GM23338 (cell line): ENCODE measurements at regions not wholly inside any gene's neighbourhood (a gene's known extent, or its start where the extent isn't known, plus 50 kb on each side); places are given as distances from the start of the nearest gene placed in this dataset.

ENCODE experiments used
- ATAC-seq: fragments of 200-7000 bp; cut with Tn5 transposase; 3 replicates; pipeline ENCODE4 v1.9.1; 2020
- DNase-seq: peaks from one replicate; pipeline ENCODE4 v3.0.0-alpha.2; 2015; ENCODE audit warnings: low spot score
- H2AFZ ChIP-seq: fragments of 200-600 bp; sonication (generic); 2 replicates; pipeline ENCODE4 v1.8.0; 2016; ENCODE audit warnings: antibody characterized with exemption, mild to moderate bottlenecking, moderate library complexity
- H3F3A ChIP-seq: fragments of 200-600 bp; sonication (generic); replicated peaks from 2 replicates; pipeline ENCODE4 v1.8.0; 2017; ENCODE audit warnings: antibody characterized with exemption, mixed run types, low read depth
- H3K27ac ChIP-seq: fragments of 200-600 bp; sonication (generic); 2 replicates; pipeline ENCODE4 v1.6.1; 2016; ENCODE audit warnings: low read depth
- H3K27me3 ChIP-seq: fragments of 200-600 bp; sonication (generic); 2 replicates; pipeline ENCODE4 v1.8.0; 2016; ENCODE audit warnings: mild to moderate bottlenecking, mixed run types, moderate library complexity; ENCODE audit not compliant: insufficient read depth
- H3K36me3 ChIP-seq: fragments of 200-600 bp; sonication (generic); 2 replicates; pipeline ENCODE4 v1.8.0; 2016; ENCODE audit warnings: mild to moderate bottlenecking; ENCODE audit not compliant: insufficient read depth
- H3K4me1 ChIP-seq: fragments of 200-600 bp; sonication (generic); 2 replicates; pipeline ENCODE4 v1.8.0; 2016; ENCODE audit warnings: mild to moderate bottlenecking, moderate library complexity; ENCODE audit not compliant: insufficient read depth
- H3K4me2 ChIP-seq: fragments of 200-600 bp; sonication (generic); 2 replicates; pipeline ENCODE4 v1.7.1; 2017; ENCODE audit warnings: mixed run types
- H3K4me3 ChIP-seq: fragments of 200-600 bp; sonication (generic); 2 replicates; pipeline ENCODE4 v1.6.1; 2016; ENCODE audit warnings: mixed run types
- H3K79me2 ChIP-seq: fragments of 200-600 bp; sonication (generic); replicated peaks from 2 replicates; pipeline ENCODE4 v1.8.0; 2017; ENCODE audit warnings: mild to moderate bottlenecking; ENCODE audit not compliant: insufficient read depth
- H3K9me2 ChIP-seq: fragments of 200-600 bp; sonication (generic); 2 replicates; pipeline ENCODE4 v1.8.0; 2017; ENCODE audit not compliant: insufficient read depth
- H4K20me1 ChIP-seq: fragments of 200-600 bp; sonication (generic); replicated peaks from 2 replicates; pipeline ENCODE4 v1.8.0; 2017; ENCODE audit warnings: mild to moderate bottlenecking; ENCODE audit not compliant: insufficient read depth
- H3K27ac Mint-ChIP-seq: 2 replicates; pipeline ENCODE4 v1.8.0; 2020; ENCODE audit warnings: inconsistent platforms, mild to moderate bottlenecking, moderate library complexity, mixed read lengths
- H3K27me3 Mint-ChIP-seq: 3 replicates; pipeline ENCODE4 v1.8.0; 2022; ENCODE audit warnings: low read depth, mild to moderate bottlenecking, moderate library complexity, mixed read lengths, inconsistent platforms; ENCODE audit not compliant: insufficient read depth, poor library complexity
- H3K36me3 Mint-ChIP-seq: 3 replicates; pipeline ENCODE4 v1.8.0; 2021; ENCODE audit warnings: low read depth, mild to moderate bottlenecking, inconsistent platforms, moderate library complexity, mixed read lengths
- H3K4me1 Mint-ChIP-seq: 3 replicates; pipeline ENCODE4 v1.8.0; 2020; ENCODE audit warnings: mild to moderate bottlenecking, inconsistent platforms, mixed read lengths
- H3K4me3 Mint-ChIP-seq: 3 replicates; pipeline ENCODE4 v1.8.0; 2021; ENCODE audit warnings: moderate library complexity, mild to moderate bottlenecking, inconsistent platforms, mixed read lengths
- H3K9me3 Mint-ChIP-seq: 3 replicates; pipeline ENCODE4 v1.8.0; 2020; ENCODE audit warnings: moderate library complexity, mild to moderate bottlenecking, inconsistent platforms, mixed read lengths
- EZH2 ChIP-seq: fragments of 200-600 bp; sonication (generic); IDR thresholded peaks from one replicate; pipeline ENCODE4 v1.8.0; 2017; ENCODE audit warnings: antibody characterized with exemption, mild to moderate bottlenecking, low read depth; ENCODE audit not compliant: unreplicated experiment
- POLR2AphosphoS5 ChIP-seq: IDR thresholded peaks from 2 replicates; pipeline ENCODE4 v1.6.1; 2016; ENCODE audit warnings: antibody characterized with exemption, low read depth
- STAT1 ChIP-seq: IDR thresholded peaks from one replicate; pipeline ENCODE4 v1.6.1; 2016; ENCODE audit warnings: antibody characterized with exemption; ENCODE audit not compliant: unreplicated experiment
- TF ChIP-seq, protein P1 (sequence below): IDR thresholded peaks from 2 replicates; pipeline ENCODE4 v1.6.1; 2016; ENCODE audit warnings: antibody characterized with exemption
- TF ChIP-seq, protein P2 (sequence below), 2 experiments: fragments of 200-600 bp in 1 of 2; sonication (generic) in 1 of 2; conservative IDR thresholded peaks; 2 replicates each; pipeline versions ENCODE4 v1.5.1 to v1.6.1; 2016 to 2017; ENCODE audit warnings: antibody characterized with exemption in 2 of 2, low read depth in 2 of 2, mild to moderate bottlenecking in 2 of 2, moderate library complexity in 1 of 2
- TF ChIP-seq, protein P3 (sequence below): fragments of 250-450 bp; sonication (Bioruptor Pico); IDR thresholded peaks from 2 replicates; pipeline ENCODE4 v1.5.0; 2020; ENCODE audit warnings: mild to moderate bottlenecking, moderate library complexity

- TF ChIP-seq, protein P1, sequence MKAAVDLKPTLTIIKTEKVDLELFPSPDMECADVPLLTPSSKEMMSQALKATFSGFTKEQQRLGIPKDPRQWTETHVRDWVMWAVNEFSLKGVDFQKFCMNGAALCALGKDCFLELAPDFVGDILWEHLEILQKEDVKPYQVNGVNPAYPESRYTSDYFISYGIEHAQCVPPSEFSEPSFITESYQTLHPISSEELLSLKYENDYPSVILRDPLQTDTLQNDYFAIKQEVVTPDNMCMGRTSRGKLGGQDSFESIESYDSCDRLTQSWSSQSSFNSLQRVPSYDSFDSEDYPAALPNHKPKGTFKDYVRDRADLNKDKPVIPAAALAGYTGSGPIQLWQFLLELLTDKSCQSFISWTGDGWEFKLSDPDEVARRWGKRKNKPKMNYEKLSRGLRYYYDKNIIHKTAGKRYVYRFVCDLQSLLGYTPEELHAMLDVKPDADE, result no peak
- TF ChIP-seq, protein P2, sequence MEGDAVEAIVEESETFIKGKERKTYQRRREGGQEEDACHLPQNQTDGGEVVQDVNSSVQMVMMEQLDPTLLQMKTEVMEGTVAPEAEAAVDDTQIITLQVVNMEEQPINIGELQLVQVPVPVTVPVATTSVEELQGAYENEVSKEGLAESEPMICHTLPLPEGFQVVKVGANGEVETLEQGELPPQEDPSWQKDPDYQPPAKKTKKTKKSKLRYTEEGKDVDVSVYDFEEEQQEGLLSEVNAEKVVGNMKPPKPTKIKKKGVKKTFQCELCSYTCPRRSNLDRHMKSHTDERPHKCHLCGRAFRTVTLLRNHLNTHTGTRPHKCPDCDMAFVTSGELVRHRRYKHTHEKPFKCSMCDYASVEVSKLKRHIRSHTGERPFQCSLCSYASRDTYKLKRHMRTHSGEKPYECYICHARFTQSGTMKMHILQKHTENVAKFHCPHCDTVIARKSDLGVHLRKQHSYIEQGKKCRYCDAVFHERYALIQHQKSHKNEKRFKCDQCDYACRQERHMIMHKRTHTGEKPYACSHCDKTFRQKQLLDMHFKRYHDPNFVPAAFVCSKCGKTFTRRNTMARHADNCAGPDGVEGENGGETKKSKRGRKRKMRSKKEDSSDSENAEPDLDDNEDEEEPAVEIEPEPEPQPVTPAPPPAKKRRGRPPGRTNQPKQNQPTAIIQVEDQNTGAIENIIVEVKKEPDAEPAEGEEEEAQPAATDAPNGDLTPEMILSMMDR (conservative IDR thresholded peaks at IDR 0.05; ENCODE audit: low read depth in 2 of 2), result no peak
- no peak for TF ChIP-seq STAT1
- TF ChIP-seq EZH2, result no peak
- TF ChIP-seq POLR2AphosphoS5, result no peak
- TF ChIP-seq, protein P3, sequence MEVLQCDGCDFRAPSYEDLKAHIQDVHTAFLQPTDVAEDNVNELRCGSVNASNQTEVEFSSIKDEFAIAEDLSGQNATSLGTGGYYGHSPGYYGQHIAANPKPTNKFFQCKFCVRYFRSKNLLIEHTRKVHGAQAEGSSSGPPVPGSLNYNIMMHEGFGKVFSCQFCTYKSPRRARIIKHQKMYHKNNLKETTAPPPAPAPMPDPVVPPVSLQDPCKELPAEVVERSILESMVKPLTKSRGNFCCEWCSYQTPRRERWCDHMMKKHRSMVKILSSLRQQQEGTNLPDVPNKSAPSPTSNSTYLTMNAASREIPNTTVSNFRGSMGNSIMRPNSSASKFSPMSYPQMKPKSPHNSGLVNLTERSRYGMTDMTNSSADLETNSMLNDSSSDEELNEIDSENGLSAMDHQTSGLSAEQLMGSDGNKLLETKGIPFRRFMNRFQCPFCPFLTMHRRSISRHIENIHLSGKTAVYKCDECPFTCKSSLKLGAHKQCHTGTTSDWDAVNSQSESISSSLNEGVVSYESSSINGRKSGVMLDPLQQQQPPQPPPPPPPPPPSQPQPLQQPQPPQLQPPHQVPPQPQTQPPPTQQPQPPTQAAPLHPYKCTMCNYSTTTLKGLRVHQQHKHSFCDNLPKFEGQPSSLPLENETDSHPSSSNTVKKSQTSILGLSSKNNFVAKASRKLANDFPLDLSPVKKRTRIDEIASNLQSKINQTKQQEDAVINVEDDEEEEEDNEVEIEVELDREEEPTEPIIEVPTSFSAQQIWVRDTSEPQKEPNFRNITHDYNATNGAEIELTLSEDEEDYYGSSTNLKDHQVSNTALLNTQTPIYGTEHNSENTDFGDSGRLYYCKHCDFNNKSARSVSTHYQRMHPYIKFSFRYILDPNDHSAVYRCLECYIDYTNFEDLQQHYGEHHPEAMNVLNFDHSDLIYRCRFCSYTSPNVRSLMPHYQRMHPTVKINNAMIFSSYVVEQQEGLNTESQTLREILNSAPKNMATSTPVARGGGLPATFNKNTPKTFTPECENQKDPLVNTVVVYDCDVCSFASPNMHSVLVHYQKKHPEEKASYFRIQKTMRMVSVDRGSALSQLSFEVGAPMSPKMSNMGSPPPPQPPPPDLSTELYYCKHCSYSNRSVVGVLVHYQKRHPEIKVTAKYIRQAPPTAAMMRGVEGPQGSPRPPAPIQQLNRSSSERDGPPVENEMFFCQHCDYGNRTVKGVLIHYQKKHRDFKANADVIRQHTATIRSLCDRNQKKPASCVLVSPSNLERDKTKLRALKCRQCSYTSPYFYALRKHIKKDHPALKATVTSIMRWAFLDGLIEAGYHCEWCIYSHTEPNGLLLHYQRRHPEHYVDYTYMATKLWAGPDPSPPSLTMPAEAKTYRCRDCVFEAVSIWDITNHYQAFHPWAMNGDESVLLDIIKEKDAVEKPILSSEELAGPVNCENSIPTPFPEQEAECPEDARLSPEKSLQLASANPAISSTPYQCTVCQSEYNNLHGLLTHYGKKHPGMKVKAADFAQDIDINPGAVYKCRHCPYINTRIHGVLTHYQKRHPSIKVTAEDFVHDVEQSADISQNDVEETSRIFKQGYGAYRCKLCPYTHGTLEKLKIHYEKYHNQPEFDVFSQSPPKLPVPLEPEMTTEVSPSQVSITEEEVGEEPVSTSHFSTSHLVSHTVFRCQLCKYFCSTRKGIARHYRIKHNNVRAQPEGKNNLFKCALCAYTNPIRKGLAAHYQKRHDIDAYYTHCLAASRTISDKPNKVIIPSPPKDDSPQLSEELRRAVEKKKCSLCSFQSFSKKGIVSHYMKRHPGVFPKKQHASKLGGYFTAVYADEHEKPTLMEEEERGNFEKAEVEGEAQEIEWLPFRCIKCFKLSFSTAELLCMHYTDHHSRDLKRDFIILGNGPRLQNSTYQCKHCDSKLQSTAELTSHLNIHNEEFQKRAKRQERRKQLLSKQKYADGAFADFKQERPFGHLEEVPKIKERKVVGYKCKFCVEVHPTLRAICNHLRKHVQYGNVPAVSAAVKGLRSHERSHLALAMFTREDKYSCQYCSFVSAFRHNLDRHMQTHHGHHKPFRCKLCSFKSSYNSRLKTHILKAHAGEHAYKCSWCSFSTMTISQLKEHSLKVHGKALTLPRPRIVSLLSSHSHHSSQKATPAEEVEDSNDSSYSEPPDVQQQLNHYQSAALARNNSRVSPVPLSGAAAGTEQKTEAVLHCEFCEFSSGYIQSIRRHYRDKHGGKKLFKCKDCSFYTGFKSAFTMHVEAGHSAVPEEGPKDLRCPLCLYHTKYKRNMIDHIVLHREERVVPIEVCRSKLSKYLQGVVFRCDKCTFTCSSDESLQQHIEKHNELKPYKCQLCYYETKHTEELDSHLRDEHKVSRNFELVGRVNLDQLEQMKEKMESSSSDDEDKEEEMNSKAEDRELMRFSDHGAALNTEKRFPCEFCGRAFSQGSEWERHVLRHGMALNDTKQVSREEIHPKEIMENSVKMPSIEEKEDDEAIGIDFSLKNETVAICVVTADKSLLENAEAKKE (CRISPR knock-in tag), result no peak
- no peak for DNase-seq
- Mint-ChIP-seq H3K27ac (no peak overlapping the region), H3K36me3 (peaks cover 8% of the 10 kb centered on the region), H3K4me1 (no peaks in the 10 kb centered on the region; the same call in 2 of the 3 replicates), H3K27me3 (no peaks in the 10 kb centered on the region), H3K4me3 (no peak overlapping the region), H3K9me3 (peaks cover 9% of the 10 kb centered on the region)
- H3K9me2 ChIP-seq, result no peaks in the 10 kb centered on the region
- no peaks in the 10 kb centered on the region for H4K20me1 ChIP-seq
- ATAC-seq, result no peak
- no peaks in the 10 kb centered on the region for H3F3A ChIP-seq
- H3K36me3 ChIP-seq, result peaks cover 6% of the 10 kb centered on the region; the same call in 1 of the 2 replicates
- no peaks in the 10 kb centered on the region for H3K4me1 ChIP-seq
- no peak overlapping the region for H3K27ac ChIP-seq
- H3K4me3 ChIP-seq, result no peak overlapping the region
- no peaks in the 10 kb centered on the region for H3K79me2 ChIP-seq
- no peak overlapping the region for H3K4me2 ChIP-seq
- no peaks in the 10 kb centered on the region for H3K27me3 ChIP-seq
- no peak overlapping the region for H2AFZ ChIP-seq
Measured at GRCh38 chr1:222918801-222919477, 104.1 kb downstream of the DISP1 start.
